IMR-90 (cell line): ENCODE measurements at regions not wholly inside any gene's neighbourhood (a gene's known extent, or its start where the extent isn't known, plus 50 kb on each side); places are given as distances from the start of the nearest gene placed in this dataset.

ENCODE experiments used
- CTCF ChIP-seq: conservative IDR thresholded peaks from 2 replicates; pipeline ENCODE4 v1.5.1; 2012; ENCODE audit warnings: mild to moderate bottlenecking, low read depth, low read length, improper control_type of control experiment
- ELK1 ChIP-seq: fragments of 150-350 bp; IDR thresholded peaks from 2 replicates; pipeline ENCODE4 v1.6.1; 2016; ENCODE audit warnings: low read depth, mild to moderate bottlenecking, low read length, moderate library complexity, borderline replicate concordance
- MAZ ChIP-seq: IDR thresholded peaks from 2 replicates; pipeline ENCODE4 v1.6.1; 2012; ENCODE audit warnings: low read depth, mild to moderate bottlenecking, low read length, improper control_type of control experiment, moderate library complexity, borderline replicate concordance
- POLR2A ChIP-seq: IDR thresholded peaks from 2 replicates; pipeline ENCODE4 v1.6.1; 2012; ENCODE audit warnings: mild to moderate bottlenecking, low read depth, low read length
- SMC3 ChIP-seq: fragments of 150-350 bp; IDR thresholded peaks from 2 replicates; pipeline ENCODE4 v1.6.1; 2016; ENCODE audit warnings: low read depth, mild to moderate bottlenecking, antibody characterized with exemption, low read length, moderate library complexity
- USF2 ChIP-seq: fragments of 150-350 bp; IDR thresholded peaks from 2 replicates; pipeline ENCODE4 v1.6.1; 2017; ENCODE audit warnings: mild to moderate bottlenecking, antibody characterized with exemption, low read length, low read depth

GRCh38 chr7:17441557-17441956, 143.1 kb downstream of the AHR start:
- no peak for TF ChIP-seq SMC3
- no peak for TF ChIP-seq CTCF
- TF ChIP-seq MAZ = no peak
- TF ChIP-seq POLR2A = no peak
- no peak for TF ChIP-seq USF2
- TF ChIP-seq ELK1 = no peak
